Spleen (tissue), 11 donors: ENCODE measurements at regions not wholly inside any gene's neighbourhood (a gene's known extent, or its start where the extent isn't known, plus 50 kb on each side); places are given as distances from the start of the nearest gene placed in this dataset.

Experiments
- DNase-seq: peaks from one replicate; pipeline ENCODE4 v3.0.0-alpha.2; 2020
- H3K27ac ChIP-seq, 8 donors: fragments of 200-600 bp; sonication (generic) in 7 of 8; 1 replicate in 4 of 8; 2 replicates in 4 of 8; pipeline versions ENCODE4 v1.5.0 to v1.8.0; 2016 to 2021; ENCODE audit warnings: inconsistent platforms in 4 of 8, mild to moderate bottlenecking in 4 of 8, moderate library complexity in 1 of 8
- H3K27me3 ChIP-seq, 7 donors: fragments of 200-600 bp; sonication (generic) in 6 of 7; replicated peaks in 1 of 7; 1 replicate in 4 of 7; 2 replicates in 3 of 7; pipeline versions ENCODE4 v1.5.0 to v1.8.0; 2016 to 2021; ENCODE audit warnings: inconsistent platforms in 3 of 7, mild to moderate bottlenecking in 1 of 7
- H3K36me3 ChIP-seq, 6 donors: fragments of 200-600 bp; sonication (generic) in 5 of 6; 1 replicate in 4 of 6; 2 replicates in 2 of 6; pipeline versions ENCODE4 v1.5.0 to v1.8.0; 2016 to 2021; ENCODE audit warnings: inconsistent platforms in 2 of 6
- H3K4me1 ChIP-seq, 6 donors: fragments of 200-600 bp; sonication (generic) in 5 of 6; 1 replicate in 3 of 6; 2 replicates in 3 of 6; pipeline versions ENCODE4 v1.5.0 to v1.8.0; 2016 to 2021; ENCODE audit warnings: inconsistent platforms in 3 of 6
- H3K4me3 ChIP-seq, 8 donors: fragments of 200-600 bp; sonication (generic) in 7 of 8; 1 replicate in 4 of 8; 2 replicates in 4 of 8; pipeline versions ENCODE4 v1.5.0 to v1.8.0; 2016 to 2021; ENCODE audit warnings: inconsistent platforms in 4 of 8, mild to moderate bottlenecking in 4 of 8, moderate library complexity in 2 of 8
- H3K9me3 ChIP-seq, 8 donors: fragments of 200-600 bp; sonication (generic) in 7 of 8; 1 replicate in 4 of 8; 2 replicates in 4 of 8; pipeline versions ENCODE4 v1.5.0 to v1.8.0; 2016 to 2021; ENCODE audit warnings: inconsistent platforms in 4 of 8
- POLR2A ChIP-seq, 3 donors: fragments of 450-650 bp; IDR thresholded peaks; one replicate each; pipeline ENCODE4 v1.5.1; 2017; ENCODE audit warnings: antibody characterized with exemption in 3 of 3, mild to moderate bottlenecking in 1 of 3
- POLR2AphosphoS5 ChIP-seq, 3 donors: sonication (generic); formaldehyde crosslinking; IDR thresholded peaks; one replicate each; pipeline ENCODE4 v1.5.1; 2017; ENCODE audit warnings: antibody characterized with exemption in 3 of 3
- WGBS, 5 donors: extraction: QIAGEN DNeasy Blood & Tissue Kit in 3 of 5; methylation state at CpG; one replicate each; pipeline versions ENCODE4 v1.1.5 to v1.1.7; 2013 to 2018; 5-methylcytosine and 5-hydroxymethylcytosine counted together
- intact Hi-C: fragments of 100-400 bp; cut with DNase I; formaldehyde crosslinking; loops from one replicate; pipeline ENCODE4 v1.15.0; 2023; ENCODE audit warnings: low total_unique reads
- TF ChIP-seq, protein P1 (sequence below), 11 experiments: fragments of 200-600 bp in 7 of 11; fragments of 450-650 bp in 4 of 11; sonication (generic) in 4 of 11; IDR thresholded peaks in 8 of 11; conservative IDR thresholded peaks in 3 of 11; 1 replicate in 7 of 11; 2 replicates in 4 of 11; pipeline versions ENCODE4 v1.4.0 to v1.8.0; 2016 to 2021; ENCODE audit warnings: antibody characterized with exemption in 11 of 11, inconsistent platforms in 4 of 11, mild to moderate bottlenecking in 1 of 11
- donor health status: healthy with polysubstance abuse.
- donor health status: DM: no; HTN: no; CAD: no; lungs with moderate emphysema.
- donor health status: DM: no; HTN: no; CAD: no.
- donor health status: Bipolar disorder and iron deficiency.
- donor health status: healthy.
- donor health status: DM: no; HTN: no; CAD: no.
- donor health status: DM: yes; HTN: yes; CAD: no.

DNA sequence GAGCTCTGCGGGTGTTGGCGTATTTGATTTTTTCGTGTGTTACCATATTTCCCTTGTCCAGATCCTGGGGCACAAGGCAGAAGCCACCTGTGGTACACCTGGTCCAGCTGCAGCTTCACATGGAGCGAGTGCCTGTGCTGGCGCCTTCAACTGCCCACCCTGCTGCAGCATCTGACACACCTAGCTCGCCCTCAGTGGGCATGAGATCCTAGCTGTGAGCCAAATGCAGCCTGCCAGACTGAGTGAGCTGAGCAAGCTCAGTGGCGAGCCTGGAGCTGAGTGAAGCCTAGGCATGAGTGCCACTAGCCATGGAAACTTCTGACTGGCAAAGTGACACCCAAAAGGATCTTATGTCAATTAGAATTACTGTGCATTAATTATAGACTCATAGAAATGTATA lies 1226.8 kb upstream of the FLRT2 start:
- intact Hi-C loops = no loop called here
- peaks cover 0 to 62% (median 51%) of the 10 kb centered on the region in 8 donors for H3K9me3 ChIP-seq
- no peaks in the 10 kb centered on the region for H3K27me3 ChIP-seq
- no peak overlapping the region for H3K27ac ChIP-seq
- no peaks in the 10 kb centered on the region for H3K36me3 ChIP-seq
- H3K4me1 ChIP-seq = no peaks in the 10 kb centered on the region
- no peak overlapping the region for H3K4me3 ChIP-seq
- DNase-seq = peak; percentile 42
- TF ChIP-seq POLR2AphosphoS5 (IDR thresholded peaks at IDR 0.05) (no peak), POLR2A (IDR thresholded peaks at IDR 0.05) (no peak)
- TF ChIP-seq, protein P1, sequence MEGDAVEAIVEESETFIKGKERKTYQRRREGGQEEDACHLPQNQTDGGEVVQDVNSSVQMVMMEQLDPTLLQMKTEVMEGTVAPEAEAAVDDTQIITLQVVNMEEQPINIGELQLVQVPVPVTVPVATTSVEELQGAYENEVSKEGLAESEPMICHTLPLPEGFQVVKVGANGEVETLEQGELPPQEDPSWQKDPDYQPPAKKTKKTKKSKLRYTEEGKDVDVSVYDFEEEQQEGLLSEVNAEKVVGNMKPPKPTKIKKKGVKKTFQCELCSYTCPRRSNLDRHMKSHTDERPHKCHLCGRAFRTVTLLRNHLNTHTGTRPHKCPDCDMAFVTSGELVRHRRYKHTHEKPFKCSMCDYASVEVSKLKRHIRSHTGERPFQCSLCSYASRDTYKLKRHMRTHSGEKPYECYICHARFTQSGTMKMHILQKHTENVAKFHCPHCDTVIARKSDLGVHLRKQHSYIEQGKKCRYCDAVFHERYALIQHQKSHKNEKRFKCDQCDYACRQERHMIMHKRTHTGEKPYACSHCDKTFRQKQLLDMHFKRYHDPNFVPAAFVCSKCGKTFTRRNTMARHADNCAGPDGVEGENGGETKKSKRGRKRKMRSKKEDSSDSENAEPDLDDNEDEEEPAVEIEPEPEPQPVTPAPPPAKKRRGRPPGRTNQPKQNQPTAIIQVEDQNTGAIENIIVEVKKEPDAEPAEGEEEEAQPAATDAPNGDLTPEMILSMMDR (IDR thresholded peaks at IDR 0.05 in 8 of 11, conservative IDR thresholded peaks at IDR 0.05 in 3 of 11) = no peak
- 85 to 93% (median 88%) methylated on average over 7 of the region's 7 CpGs for WGBS, 5 donors

DNA sequence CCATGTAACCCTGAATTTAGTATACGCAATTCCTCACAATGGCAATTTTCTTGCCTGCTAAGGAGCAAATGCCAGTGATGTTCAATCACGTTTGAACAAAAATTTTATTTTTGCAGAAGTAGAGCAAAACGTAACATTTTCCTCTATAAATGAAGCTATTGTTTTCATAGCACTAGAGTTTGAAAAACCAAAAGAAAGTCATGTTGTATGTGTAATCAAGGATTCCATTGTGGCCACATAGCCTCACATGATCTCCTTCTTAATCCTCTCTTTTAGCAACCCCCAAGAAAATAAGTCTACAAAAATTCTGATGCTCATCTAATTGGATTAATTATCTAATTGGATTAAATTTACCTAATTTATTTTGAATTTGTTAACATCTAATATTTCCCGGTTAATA lies 1217.4 kb upstream of the FLRT2 start:
- intact Hi-C loops = no loop called here
- Histone ChIP-seq H3K4me1 (no peaks in the 10 kb centered on the region), H3K27me3 (no peaks in the 10 kb centered on the region), H3K9me3 (peaks cover 0 to 50% (median 15%) of the 10 kb centered on the region in 8 donors), H3K36me3 (no peaks in the 10 kb centered on the region), H3K4me3 (no peak overlapping the region), H3K27ac (no peak overlapping the region)
- DNase-seq = no peak
- WGBS, 5 donors = 81 to 93% (median 85%) methylated on average over 4 of the region's 4 CpGs
- no peak for TF ChIP-seq POLR2AphosphoS5 (IDR thresholded peaks at IDR 0.05)
- TF ChIP-seq POLR2A (IDR thresholded peaks at IDR 0.05) = no peak
- TF ChIP-seq, protein P1 (IDR thresholded peaks at IDR 0.05 in 8 of 11, conservative IDR thresholded peaks at IDR 0.05 in 3 of 11) = no peak

DNA sequence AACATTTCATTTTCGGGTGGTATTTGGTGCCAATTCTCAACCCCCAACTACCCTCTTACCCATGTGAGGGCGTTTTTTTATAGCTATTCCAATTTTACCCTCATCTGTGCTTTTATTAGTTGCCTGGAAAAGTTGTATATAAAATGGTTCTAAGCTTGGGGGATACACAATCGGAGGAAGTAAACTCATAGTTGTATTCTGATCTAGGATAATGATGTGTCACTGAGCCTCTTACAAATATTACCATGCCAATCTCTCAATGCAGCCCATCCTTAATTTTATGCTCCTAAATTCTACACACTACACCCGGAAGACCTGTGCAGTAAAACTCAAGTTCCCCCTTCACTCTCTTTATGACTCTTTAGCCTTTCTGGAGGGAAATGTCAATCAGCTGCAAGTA lies 1206.5 kb upstream of the FLRT2 start:
- TF ChIP-seq, protein P1 (IDR thresholded peaks at IDR 0.05 in 8 of 11, conservative IDR thresholded peaks at IDR 0.05 in 3 of 11) = no peak
- TF ChIP-seq POLR2A (IDR thresholded peaks at IDR 0.05) (no peak), POLR2AphosphoS5 (IDR thresholded peaks at IDR 0.05) (no peak)
- Histone ChIP-seq H3K4me3 (no peak overlapping the region), H3K27me3 (no peaks in the 10 kb centered on the region), H3K4me1 (no peaks in the 10 kb centered on the region), H3K36me3 (no peaks in the 10 kb centered on the region), H3K9me3 (peaks cover 0 to 18% (median 5%) of the 10 kb centered on the region in 8 donors), H3K27ac (peak overlapping the region in 1 of 8 donors; percentile 34)
- 67 to 79% (median 71%) methylated on average over 4 of the region's 4 CpGs for WGBS, 5 donors
- no peak for DNase-seq
- intact Hi-C loops = no loop called here

DNA sequence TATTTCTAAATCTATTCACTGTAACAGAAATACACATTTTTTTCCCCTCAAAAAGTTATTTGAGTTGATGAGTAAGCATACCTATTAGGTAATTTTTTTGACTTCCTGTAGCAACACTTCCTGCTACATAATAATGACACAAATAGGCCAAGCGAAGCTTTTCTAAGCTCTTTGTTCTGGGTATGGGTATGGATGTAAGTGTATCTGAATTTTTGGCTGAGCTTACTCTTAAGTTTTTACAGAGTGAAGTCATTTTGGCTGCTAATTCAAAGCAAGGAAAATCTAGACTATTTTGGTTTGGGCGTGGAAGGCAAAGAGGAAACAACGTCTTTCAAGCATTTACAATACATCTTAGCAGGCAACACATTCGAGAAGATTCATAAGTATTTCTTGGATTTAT lies 1206.0 kb upstream of the FLRT2 start:
- 49 to 71% (median 62%) methylated on average over 4 of the region's 4 CpGs for WGBS, 5 donors
- peak overlapping the region in 3 of 8 donors; percentile 21 to 34 (median 31) for H3K27ac ChIP-seq
- intact Hi-C loops = no loop called here
- no peak for DNase-seq
- no peak overlapping the region for H3K4me3 ChIP-seq
- peaks cover 0 to 17% (median 3%) of the 10 kb centered on the region in 8 donors for H3K9me3 ChIP-seq
- H3K4me1 ChIP-seq = no peaks in the 10 kb centered on the region
- TF ChIP-seq POLR2A (IDR thresholded peaks at IDR 0.05) = no peak
- TF ChIP-seq, protein P1 (IDR thresholded peaks at IDR 0.05 in 8 of 11, conservative IDR thresholded peaks at IDR 0.05 in 3 of 11) = no peak
- no peak for TF ChIP-seq POLR2AphosphoS5 (IDR thresholded peaks at IDR 0.05)
- H3K27me3 ChIP-seq = no peaks in the 10 kb centered on the region
- H3K36me3 ChIP-seq = no peaks in the 10 kb centered on the region
